ENCODE measurements at regions not wholly inside any gene's neighbourhood (a gene's known extent, or its start where the extent isn't known, plus 50 kb on each side); places are given as distances from the start of the nearest gene placed in this dataset.
A peak's percentile ranks its signal among the peaks of the same experiment; 100 is the strongest.

GRCh38 chr1:194723067-194723466 is 1536.7 kb upstream of the B3GALT2 start:
- DNase-seq (ENCODE audit: low read depth): no peak
- TF ChIP-seq, protein P1, sequence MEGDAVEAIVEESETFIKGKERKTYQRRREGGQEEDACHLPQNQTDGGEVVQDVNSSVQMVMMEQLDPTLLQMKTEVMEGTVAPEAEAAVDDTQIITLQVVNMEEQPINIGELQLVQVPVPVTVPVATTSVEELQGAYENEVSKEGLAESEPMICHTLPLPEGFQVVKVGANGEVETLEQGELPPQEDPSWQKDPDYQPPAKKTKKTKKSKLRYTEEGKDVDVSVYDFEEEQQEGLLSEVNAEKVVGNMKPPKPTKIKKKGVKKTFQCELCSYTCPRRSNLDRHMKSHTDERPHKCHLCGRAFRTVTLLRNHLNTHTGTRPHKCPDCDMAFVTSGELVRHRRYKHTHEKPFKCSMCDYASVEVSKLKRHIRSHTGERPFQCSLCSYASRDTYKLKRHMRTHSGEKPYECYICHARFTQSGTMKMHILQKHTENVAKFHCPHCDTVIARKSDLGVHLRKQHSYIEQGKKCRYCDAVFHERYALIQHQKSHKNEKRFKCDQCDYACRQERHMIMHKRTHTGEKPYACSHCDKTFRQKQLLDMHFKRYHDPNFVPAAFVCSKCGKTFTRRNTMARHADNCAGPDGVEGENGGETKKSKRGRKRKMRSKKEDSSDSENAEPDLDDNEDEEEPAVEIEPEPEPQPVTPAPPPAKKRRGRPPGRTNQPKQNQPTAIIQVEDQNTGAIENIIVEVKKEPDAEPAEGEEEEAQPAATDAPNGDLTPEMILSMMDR (IDR thresholded peaks at IDR 0.05; ENCODE audit: insufficient read depth, low read depth, low read length, missing control alignments): no peak
- H3K4me3 ChIP-seq (ENCODE audit: low read depth, low read length): no peak overlapping the region

DNA sequence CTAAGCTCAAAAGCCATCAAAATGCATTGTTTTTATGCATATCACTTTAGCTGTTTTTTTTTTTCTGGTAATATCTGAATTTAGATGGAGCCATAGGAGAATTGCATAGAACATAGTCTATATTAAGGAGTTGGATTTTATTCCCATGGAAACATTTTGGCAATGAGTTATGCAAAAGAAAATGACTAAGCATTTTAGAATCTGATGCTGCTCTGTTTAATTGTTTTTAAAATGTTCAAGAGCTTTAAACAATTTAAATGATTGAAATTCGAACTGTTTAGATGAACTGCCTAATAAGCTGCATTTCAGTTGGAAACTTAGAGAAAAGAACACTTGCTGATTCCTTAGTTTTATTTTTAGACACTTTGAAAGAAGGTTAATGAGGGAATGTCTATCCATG is 1531.5 kb upstream of the B3GALT2 start:
- no peak for DNase-seq (ENCODE audit: low read depth)
- TF ChIP-seq, protein P1 (IDR thresholded peaks at IDR 0.05; ENCODE audit: insufficient read depth, low read depth, low read length, missing control alignments): no peak
- no peak overlapping the region for H3K4me3 ChIP-seq (ENCODE audit: low read depth, low read length)

GRCh38 chr1:194717334-194717733 is 1530.9 kb upstream of the B3GALT2 start:
- TF ChIP-seq, protein P1 (IDR thresholded peaks at IDR 0.05; ENCODE audit: insufficient read depth, low read depth, low read length, missing control alignments): no peak
- no peak for DNase-seq (ENCODE audit: low read depth)
- H3K4me3 ChIP-seq (ENCODE audit: low read depth, low read length): no peak overlapping the region

DNA sequence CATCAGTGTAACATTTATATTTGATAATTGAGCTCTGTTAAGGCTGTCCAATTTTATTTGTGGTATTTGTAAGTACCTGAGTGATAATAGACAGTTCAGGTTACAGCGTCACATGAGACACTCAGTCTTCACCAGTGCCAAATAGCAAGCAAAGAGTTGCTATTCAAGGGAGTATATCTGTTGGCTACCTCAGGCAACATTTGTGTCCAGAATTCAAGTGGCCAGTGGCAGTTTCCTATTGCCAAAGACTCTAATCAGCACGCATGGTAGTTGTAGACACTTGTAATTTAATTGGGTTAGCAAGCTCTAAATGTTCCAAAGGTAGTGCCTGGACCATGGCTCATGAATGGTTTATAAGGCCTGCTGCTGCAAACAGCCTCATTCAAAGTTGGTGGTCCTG is 1524.3 kb upstream of the B3GALT2 start:
- no peak for DNase-seq (ENCODE audit: low read depth)
- no peak overlapping the region for H3K4me3 ChIP-seq (ENCODE audit: low read depth, low read length)
- TF ChIP-seq, protein P1 (IDR thresholded peaks at IDR 0.05; ENCODE audit: insufficient read depth, low read depth, low read length, missing control alignments): no peak

- H3K4me3 ChIP-seq (ENCODE audit: low read depth, low read length): no peak overlapping the region
- DNase-seq (ENCODE audit: low read depth): no peak
- TF ChIP-seq, protein P1 (IDR thresholded peaks at IDR 0.05; ENCODE audit: insufficient read depth, low read depth, low read length, missing control alignments): no peak
Observed at GRCh38 chr1:194709439-194709838, 1523.0 kb upstream of the B3GALT2 start.

GRCh38 chr1:194707074-194707473 is 1520.7 kb upstream of the B3GALT2 start:
- no peak overlapping the region for H3K4me3 ChIP-seq (ENCODE audit: low read depth, low read length)
- TF ChIP-seq, protein P1 (IDR thresholded peaks at IDR 0.05; ENCODE audit: insufficient read depth, low read depth, low read length, missing control alignments): no peak
- no peak for DNase-seq (ENCODE audit: low read depth)

DNA sequence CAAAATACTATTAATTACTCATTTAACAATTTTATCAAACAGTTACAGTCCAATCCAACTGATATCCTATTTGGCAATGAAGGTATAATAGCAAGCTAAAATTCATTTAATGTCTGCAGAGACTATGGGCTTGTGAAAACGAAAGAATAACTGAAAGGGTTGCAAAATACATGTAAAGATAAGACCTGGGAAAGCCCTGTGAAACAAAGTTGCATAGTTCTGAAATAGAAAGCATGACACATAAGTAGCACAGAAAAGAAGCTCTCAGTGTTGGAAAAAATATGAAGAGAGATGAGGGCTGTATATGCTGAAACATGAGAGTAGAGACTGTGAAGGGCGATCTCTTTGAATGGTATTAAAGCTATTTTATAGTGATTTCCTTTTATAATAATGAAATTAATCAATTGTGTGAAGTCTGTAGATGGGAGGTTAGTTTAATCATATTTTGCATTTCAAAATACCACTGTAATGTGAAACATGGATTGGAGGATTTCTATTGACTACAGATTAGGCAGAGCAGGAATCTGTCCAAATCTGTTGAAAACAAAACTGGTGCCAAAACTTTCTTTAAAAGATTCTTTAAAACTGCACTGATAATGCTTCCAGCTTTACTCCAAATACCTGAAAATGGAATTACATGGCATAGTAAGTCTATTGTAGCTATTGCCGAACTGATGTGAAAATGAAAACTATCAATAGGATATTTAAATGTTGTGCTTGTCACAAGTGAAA is 1518.9 kb upstream of the B3GALT2 start:
- DNase-seq (ENCODE audit: low read depth): peak; percentile 55
- TF ChIP-seq, protein P1 (IDR thresholded peaks at IDR 0.05; ENCODE audit: insufficient read depth, low read depth, low read length, missing control alignments): no peak
- peak overlapping the region; percentile 18; the same call in 1 of the 2 replicates for H3K4me3 ChIP-seq (ENCODE audit: low read depth, low read length)
